ENCODE measurements at regions not wholly inside any gene's neighbourhood (a gene's known extent, or its start where the extent isn't known, plus 50 kb on each side); places are given as distances from the start of the nearest gene placed in this dataset.

- TF ChIP-seq CTCF (IDR thresholded peaks at IDR 0.05): peak; percentile 47
Observed at GRCh38 chr5:176744584-176744965, 65.8 kb upstream of the UNC5A start.

GRCh38 chr5:176747670-176748072 is 62.7 kb upstream of the UNC5A start:
- no peak for TF ChIP-seq CTCF (IDR thresholded peaks at IDR 0.05)

GRCh38 chr5:176748073-176748966 is 62.0 kb upstream of the UNC5A start:
- no peak for TF ChIP-seq CTCF (IDR thresholded peaks at IDR 0.05)

GRCh38 chr5:176748967-176749935 is 61.1 kb upstream of the UNC5A start:
- TF ChIP-seq CTCF (IDR thresholded peaks at IDR 0.05): no peak

- no peak for TF ChIP-seq CTCF (IDR thresholded peaks at IDR 0.05)
Observed at GRCh38 chr5:176750144-176750543, 60.2 kb upstream of the UNC5A start.

- TF ChIP-seq CTCF (IDR thresholded peaks at IDR 0.05): no peak
Observed at GRCh38 chr5:176754376-176754973, 55.9 kb upstream of the UNC5A start.
